Osteoblast (primary cell): ENCODE measurements at regions not wholly inside any gene's neighbourhood (a gene's known extent, or its start where the extent isn't known, plus 50 kb on each side); places are given as distances from the start of the nearest gene placed in this dataset.

ENCODE experiments used
- DNase-seq: peaks from one replicate; pipeline ENCODE4 v3.0.0; 2011; ENCODE audit warnings: low spot score, mixed read lengths; ENCODE audit not compliant: insufficient read length; ENCODE audit errors: missing footprints
- H2AFZ ChIP-seq: 2 replicates; pipeline ENCODE4 v1.6.0; 2011; ENCODE audit warnings: mild to moderate bottlenecking, low read length
- H3K27ac ChIP-seq: 2 replicates; pipeline ENCODE4 v1.5.1; 2011; ENCODE audit warnings: mild to moderate bottlenecking, low read depth, low read length, moderate library complexity
- H3K27me3 ChIP-seq: 2 replicates; pipeline ENCODE4 v1.6.0; 2012; ENCODE audit warnings: mild to moderate bottlenecking, control low read depth, inconsistent platforms, low read length, moderate library complexity; ENCODE audit not compliant: insufficient read depth
- H3K36me3 ChIP-seq: 2 replicates; pipeline ENCODE4 v1.5.1; 2011; ENCODE audit warnings: mild to moderate bottlenecking, low read length, control low read depth, moderate library complexity; ENCODE audit not compliant: insufficient read depth
- H3K4me1 ChIP-seq: 2 replicates; pipeline ENCODE4 v1.5.1; 2011; ENCODE audit warnings: mild to moderate bottlenecking, low read length, control low read depth, moderate library complexity; ENCODE audit not compliant: insufficient read depth
- H3K4me2 ChIP-seq: 2 replicates; pipeline ENCODE4 v1.6.0; 2011; ENCODE audit warnings: mild to moderate bottlenecking, low read length; ENCODE audit not compliant: insufficient read depth
- H3K4me3 ChIP-seq: fragments of 200-600 bp; sonication (generic); 3 replicates; pipeline ENCODE4 v1.5.1; 2012; ENCODE audit warnings: mild to moderate bottlenecking, low read length, inconsistent platforms; ENCODE audit not compliant: insufficient read depth
- H3K79me2 ChIP-seq: 2 replicates; pipeline ENCODE4 v1.6.0; 2012; ENCODE audit warnings: mild to moderate bottlenecking, low read length, control low read depth, inconsistent platforms; ENCODE audit not compliant: insufficient read depth
- H3K9me3 ChIP-seq: 2 replicates; pipeline ENCODE4 v1.5.1; 2011; ENCODE audit warnings: low read depth, low read length, control low read depth
- H4K20me1 ChIP-seq: 2 replicates; pipeline ENCODE4 v1.6.0; 2012; ENCODE audit warnings: mild to moderate bottlenecking, low read length, control low read depth; ENCODE audit not compliant: insufficient read depth
- CTCF ChIP-seq: IDR thresholded peaks from 2 replicates; pipeline ENCODE4 v1.5.1; 2011; ENCODE audit warnings: mild to moderate bottlenecking, low read depth, low read length, moderate library complexity; ENCODE audit errors: extremely low read depth

- Histone ChIP-seq H3K9me3 (no peaks in the 10 kb centered on the region), H4K20me1 (no peaks in the 10 kb centered on the region), H3K36me3 (no peaks in the 10 kb centered on the region), H3K27me3 (no peaks in the 10 kb centered on the region), H3K4me2 (peak overlapping the region; percentile 79), H3K4me3 (no peak overlapping the region), H3K79me2 (no peaks in the 10 kb centered on the region), H3K4me1 (peaks cover 46% of the 10 kb centered on the region), H3K27ac (peak overlapping the region; percentile 95), H2AFZ (no peak overlapping the region)
- DNase-seq: peak; percentile 27
- no peak for TF ChIP-seq CTCF
These were observed 208.3 kb upstream of the RUNX1 start for GRCh38 chr21:35257413-35257812.

- no peaks in the 10 kb centered on the region for H3K36me3 ChIP-seq
- TF ChIP-seq CTCF: peak; percentile 18
- H3K4me3 ChIP-seq: peak overlapping the region; percentile 50
- no peaks in the 10 kb centered on the region for H3K79me2 ChIP-seq
- peak overlapping the region; percentile 38 for H2AFZ ChIP-seq
- peak overlapping the region; percentile 95 for H3K27ac ChIP-seq
- no peaks in the 10 kb centered on the region for H4K20me1 ChIP-seq
- H3K4me2 ChIP-seq: peak overlapping the region; percentile 79
- H3K4me1 ChIP-seq: peaks cover 46% of the 10 kb centered on the region
- no peaks in the 10 kb centered on the region for H3K9me3 ChIP-seq
- H3K27me3 ChIP-seq: no peaks in the 10 kb centered on the region
- DNase-seq: peak; percentile 44
These were observed 207.4 kb upstream of the RUNX1 start for GRCh38 chr21:35256468-35256988.

- Histone ChIP-seq H3K4me3 (no peak overlapping the region), H4K20me1 (no peaks in the 10 kb centered on the region), H3K9me3 (no peaks in the 10 kb centered on the region), H3K4me2 (peak overlapping the region; percentile 64), H2AFZ (peak overlapping the region; percentile 17), H3K4me1 (peaks cover 46% of the 10 kb centered on the region), H3K36me3 (no peaks in the 10 kb centered on the region), H3K79me2 (no peaks in the 10 kb centered on the region), H3K27me3 (no peaks in the 10 kb centered on the region), H3K27ac (peak overlapping the region; percentile 81)
- no peak for DNase-seq
- TF ChIP-seq CTCF: no peak
These were observed 205.7 kb upstream of the RUNX1 start for GRCh38 chr21:35254765-35255138.

GRCh38 chr21:35254006-35254764 is 205.1 kb upstream of the RUNX1 start:
- Histone ChIP-seq H2AFZ (peak overlapping the region; percentile 53), H3K4me3 (peak overlapping the region; percentile 22), H4K20me1 (no peaks in the 10 kb centered on the region), H3K27ac (peak overlapping the region; percentile 81), H3K4me1 (peaks cover 46% of the 10 kb centered on the region), H3K4me2 (peak overlapping the region; percentile 64), H3K79me2 (no peaks in the 10 kb centered on the region), H3K36me3 (no peaks in the 10 kb centered on the region), H3K27me3 (no peaks in the 10 kb centered on the region), H3K9me3 (no peaks in the 10 kb centered on the region)
- no peak for DNase-seq
- TF ChIP-seq CTCF: no peak
